Aorta (tissue), 5 donors: ENCODE measurements at regions not wholly inside any gene's neighbourhood (a gene's known extent, or its start where the extent isn't known, plus 50 kb on each side); places are given as distances from the start of the nearest gene placed in this dataset.
"Not testable (repeated sequence)": the region's sequence is repeated elsewhere in the genome, so short reads cannot be mapped to it uniquely, and the experiment has no call there.

Source experiments
- ATAC-seq: fragments of 200-7000 bp; cut with Tn5 transposase; one replicate; pipeline ENCODE4 v1.9.1; 2022; ENCODE audit warnings: moderate library complexity; ENCODE audit not compliant: low FRiP score
- DNase-seq, 2 donors: peaks; one replicate each; pipeline ENCODE4 v3.0.0-alpha.2; 2020
- H3K27ac ChIP-seq, 2 donors: one replicate each; pipeline ENCODE4 v1.5.1; 2013; ENCODE audit warnings: low read length in 2 of 2, mild to moderate bottlenecking in 2 of 2, moderate library complexity in 2 of 2, control low read depth in 1 of 2, inconsistent platforms in 1 of 2, low read depth in 1 of 2
- H3K27me3 ChIP-seq, 2 donors: one replicate each; pipeline ENCODE4 v1.6.1; 2013; ENCODE audit warnings: control low read depth in 1 of 2, low read length in 1 of 2, mild to moderate bottlenecking in 1 of 2, moderate library complexity in 1 of 2; ENCODE audit not compliant: insufficient read depth in 2 of 2, control insufficient read depth in 1 of 2
- H3K36me3 ChIP-seq, 2 donors: one replicate each; pipeline ENCODE4 v1.6.1; 2013; ENCODE audit warnings: control low read depth in 1 of 2, low read length in 1 of 2, mild to moderate bottlenecking in 1 of 2; ENCODE audit not compliant: insufficient read depth in 2 of 2, control insufficient read depth in 1 of 2
- H3K4me1 ChIP-seq, 2 donors: one replicate each; pipeline ENCODE4 v1.6.1; 2013; ENCODE audit warnings: low read length in 2 of 2, control low read depth in 1 of 2, mild to moderate bottlenecking in 1 of 2, moderate library complexity in 1 of 2; ENCODE audit not compliant: insufficient read depth in 2 of 2, control insufficient read depth in 1 of 2
- H3K4me3 ChIP-seq, 2 donors: one replicate each; pipeline ENCODE4 v1.5.1; 2013; ENCODE audit warnings: low read length in 2 of 2, control low read depth in 1 of 2, mild to moderate bottlenecking in 1 of 2
- H3K9me3 ChIP-seq: one replicate; pipeline ENCODE4 v1.6.1; 2013; ENCODE audit warnings: mild to moderate bottlenecking, low read length; ENCODE audit not compliant: control insufficient read depth
- WGBS, 2 donors: extraction: QIAGEN DNeasy Blood & Tissue Kit; methylation state at CpG; one replicate each; pipeline ENCODE4 v1.1.7; 2013; 5-methylcytosine and 5-hydroxymethylcytosine counted together
- intact Hi-C, 2 donors: fragments of 100-400 bp; cut with DNase I; formaldehyde crosslinking; loops; one replicate each; pipeline versions ENCODE4 v1.14.2 to v1.15.0; 2022
- donor health status: healthy with polysubstance abuse.
- donor health status: Bipolar disorder and iron deficiency.
- donor health status: DM: no; HTN: no; CAD: no.
- donor health status: DM: no; HTN: no; CAD: no.
- donor health status: DM: yes; HTN: yes; CAD: no.

GRCh38 chr7:39832519-39833085 lies 117.5 kb upstream of the CDK13 start:
- WGBS, 2 donors: 50 to 51% methylated on average over 3 of the region's 3 CpGs

GRCh38 chr7:39833180-39833799 lies 116.8 kb upstream of the CDK13 start:
- intact Hi-C loops, H3K27me3 ChIP-seq, ATAC-seq, H3K27ac ChIP-seq, H3K9me3 ChIP-seq, H3K36me3 ChIP-seq, H3K4me1 ChIP-seq: not testable (repeated sequence)
- DNase-seq: peak in 1 of 2 donors; percentile 83
- peak overlapping the region; percentile 62 to 67 for H3K4me3 ChIP-seq
- WGBS, 2 donors: 1 to 2% methylated on average over 68 to 71 of the region's 71 CpGs

More at GRCh38 chr7:39832519-39833085, 117.5 kb upstream of the CDK13 start:
- ATAC-seq (no peak), DNase-seq (no peak)
- Histone ChIP-seq H3K4me1 (no peaks in the 10 kb centered on the region), H3K27ac (no peak overlapping the region), H3K36me3 (no peaks in the 10 kb centered on the region), H3K9me3 (no peaks in the 10 kb centered on the region), H3K27me3 (peaks cover 0 to 1% of the 10 kb centered on the region in 2 donors), H3K4me3 (no peak overlapping the region)
- intact Hi-C loops: no loop called here

GRCh38 chr7:39833865-39834634 lies 116.0 kb upstream of the CDK13 start:
- DNase-seq, H3K27me3 ChIP-seq, H3K4me1 ChIP-seq, H3K9me3 ChIP-seq, H3K4me3 ChIP-seq, H3K27ac ChIP-seq, intact Hi-C loops, H3K36me3 ChIP-seq, ATAC-seq: not testable (repeated sequence)
- 23 to 26% methylated on average over 36 of the region's 36 CpGs for WGBS, 2 donors

GRCh38 chr7:39838326-39838725 lies 111.7 kb upstream of the CDK13 start:
- ATAC-seq (no peak), DNase-seq (no peak)
- Histone ChIP-seq H3K27me3 (peaks cover 0 to 1% of the 10 kb centered on the region in 2 donors), H3K9me3 (no peaks in the 10 kb centered on the region), H3K4me1 (no peaks in the 10 kb centered on the region), H3K4me3 (no peak overlapping the region), H3K27ac (no peak overlapping the region), H3K36me3 (no peaks in the 10 kb centered on the region)
- WGBS, 2 donors: 5 to 10% methylated on average over 3 of the region's 3 CpGs
- intact Hi-C loops: no loop called here

- no peaks in the 10 kb centered on the region for H3K4me1 ChIP-seq
- H3K27ac ChIP-seq: no peak overlapping the region
- 66 to 78% methylated on average over 2 of the region's 2 CpGs for WGBS, 2 donors
- intact Hi-C loops: no loop called here
- DNase-seq (no peak), ATAC-seq (no peak)
- no peaks in the 10 kb centered on the region for H3K36me3 ChIP-seq
- H3K4me3 ChIP-seq: no peak overlapping the region
- H3K27me3 ChIP-seq: no peaks in the 10 kb centered on the region
- H3K9me3 ChIP-seq: no peaks in the 10 kb centered on the region
Observed at GRCh38 chr7:39845006-39845405, 105.0 kb upstream of the CDK13 start.

GRCh38 chr7:39847227-39847626 lies 102.8 kb upstream of the CDK13 start:
- Histone ChIP-seq H3K9me3 (no peaks in the 10 kb centered on the region), H3K27me3 (no peaks in the 10 kb centered on the region), H3K4me3 (no peak overlapping the region), H3K36me3 (no peaks in the 10 kb centered on the region), H3K4me1 (no peaks in the 10 kb centered on the region), H3K27ac (no peak overlapping the region)
- DNase-seq (no peak), ATAC-seq (no peak)
- intact Hi-C loops: no loop called here
- WGBS, 2 donors: 89 to 91% methylated on average over 5 of the region's 5 CpGs

GRCh38 chr7:39851466-39852045 lies 98.5 kb upstream of the CDK13 start:
- Histone ChIP-seq H3K9me3 (no peaks in the 10 kb centered on the region), H3K4me3 (no peak overlapping the region), H3K27me3 (no peaks in the 10 kb centered on the region)

GRCh38 chr7:39854616-39855324 lies 95.3 kb upstream of the CDK13 start:
- WGBS, 2 donors: 10 to 13% methylated on average over 26 to 30 of the region's 36 CpGs
- H3K4me3 ChIP-seq, H3K36me3 ChIP-seq, DNase-seq, intact Hi-C loops, H3K27ac ChIP-seq, H3K9me3 ChIP-seq, H3K27me3 ChIP-seq, H3K4me1 ChIP-seq: not testable (repeated sequence)
- peak; percentile 82 for ATAC-seq

More at GRCh38 chr7:39851466-39852045, 98.5 kb upstream of the CDK13 start:
- Histone ChIP-seq H3K4me1 (no peaks in the 10 kb centered on the region), H3K27ac (no peak overlapping the region), H3K36me3 (no peaks in the 10 kb centered on the region)
- ATAC-seq (no peak), DNase-seq (no peak)
- WGBS, 2 donors: 71 to 74% methylated on average over 2 of the region's 2 CpGs
- intact Hi-C loops: no loop called here
